COR-L47 (cell line): ENCODE measurements at regions not wholly inside any gene's neighbourhood (a gene's known extent, or its start where the extent isn't known, plus 50 kb on each side); places are given as distances from the start of the nearest gene placed in this dataset.

ENCODE experiments used
- DNase-seq: peaks from one replicate; lab custom pipeline; 2025; lab: John Stamatoyannopoulos, UW

GRCh38 chr5:125138266-125138665, 391.8 kb upstream of the ZNF608 start:
- no peak for DNase-seq

GRCh38 chr5:125139590-125139989, 393.2 kb upstream of the ZNF608 start:
- DNase-seq = no peak

GRCh38 chr5:125140220-125140619, 393.8 kb upstream of the ZNF608 start:
- no peak for DNase-seq

GRCh38 chr5:125140855-125141254, 394.4 kb upstream of the ZNF608 start:
- DNase-seq = no peak

- no peak for DNase-seq
Measured at GRCh38 chr5:125142458-125142857, 396.0 kb upstream of the ZNF608 start.

- DNase-seq = no peak
Measured at GRCh38 chr5:125143011-125143410, 396.6 kb upstream of the ZNF608 start.

- no peak for DNase-seq
Measured at GRCh38 chr5:125148076-125148475, 401.6 kb upstream of the ZNF608 start.

GRCh38 chr5:125148706-125149105, 402.3 kb upstream of the ZNF608 start:
- DNase-seq = no peak

GRCh38 chr5:125149110-125149509, 402.7 kb upstream of the ZNF608 start:
- no peak for DNase-seq

- no peak for DNase-seq
Measured at GRCh38 chr5:125149527-125149926, 403.1 kb upstream of the ZNF608 start.

GRCh38 chr5:125150041-125150669, 403.7 kb upstream of the ZNF608 start:
- DNase-seq = no peak

GRCh38 chr5:125151150-125151900, 404.9 kb upstream of the ZNF608 start:
- DNase-seq = no peak

GRCh38 chr5:125152044-125152443, 405.6 kb upstream of the ZNF608 start:
- DNase-seq = no peak

- DNase-seq = no peak
Measured at GRCh38 chr5:125152461-125153189, 406.2 kb upstream of the ZNF608 start.

GRCh38 chr5:125153231-125153630, 406.8 kb upstream of the ZNF608 start:
- DNase-seq = no peak

- DNase-seq = no peak
Measured at GRCh38 chr5:125154301-125155110, 408.1 kb upstream of the ZNF608 start.

- no peak for DNase-seq
Measured at GRCh38 chr5:125160787-125161502, 414.5 kb upstream of the ZNF608 start.

GRCh38 chr5:125162714-125163113, 416.3 kb upstream of the ZNF608 start:
- DNase-seq = no peak

- DNase-seq = no peak
Measured at GRCh38 chr5:125169396-125169795, 423.0 kb upstream of the ZNF608 start.

- DNase-seq = no peak
Measured at GRCh38 chr5:125171641-125172040, 425.2 kb upstream of the ZNF608 start.

- no peak for DNase-seq
Measured at GRCh38 chr5:125175348-125176004, 429.0 kb upstream of the ZNF608 start.
